ENCODE measurements at regions not wholly inside any gene's neighbourhood (a gene's known extent, or its start where the extent isn't known, plus 50 kb on each side); places are given as distances from the start of the nearest gene placed in this dataset.

- TF ChIP-seq MAX (IDR thresholded peaks at IDR 0.05; ENCODE audit: low read depth, low read length) (no peak), POLR2A (IDR thresholded peaks at IDR 0.05; ENCODE audit: extremely low read depth, insufficient read length) (no peak)
- no peak overlapping the region for H3K4me3 ChIP-seq (ENCODE audit: low read depth, low read length)
- DNase-seq (ENCODE audit: low read depth) = no peak
Observed at GRCh38 chr6:155520078-155520477, 64.4 kb upstream of the NOX3 start.

- TF ChIP-seq MYC (IDR thresholded peaks at IDR 0.05; ENCODE audit: low read depth, low read length) (no peak), MAX (IDR thresholded peaks at IDR 0.05; ENCODE audit: low read depth, low read length) (no peak)
- H3K4me3 ChIP-seq (ENCODE audit: low read depth, low read length) = no peak overlapping the region
- DNase-seq (ENCODE audit: low read depth) = no peak
Observed at GRCh38 chr6:155519176-155519738, 63.6 kb upstream of the NOX3 start.

- no peak overlapping the region for H3K4me3 ChIP-seq (ENCODE audit: low read depth, low read length)
- TF ChIP-seq MAX (IDR thresholded peaks at IDR 0.05; ENCODE audit: low read depth, low read length) (no peak), POLR2A (IDR thresholded peaks at IDR 0.05; ENCODE audit: extremely low read depth, insufficient read length) (no peak), CTCF (IDR thresholded peaks at IDR 0.05; ENCODE audit: low read depth, low read length) (no peak)
- DNase-seq (ENCODE audit: low read depth) = no peak
Observed at GRCh38 chr6:155517294-155517693, 61.7 kb upstream of the NOX3 start.

- no peak overlapping the region for H3K4me3 ChIP-seq (ENCODE audit: low read depth, low read length)
- DNase-seq (ENCODE audit: low read depth) = no peak
- TF ChIP-seq MAX (IDR thresholded peaks at IDR 0.05; ENCODE audit: low read depth, low read length) = no peak
- TF ChIP-seq MYC (IDR thresholded peaks at IDR 0.05; ENCODE audit: low read depth, low read length) = no peak
- no peak for TF ChIP-seq CTCF (IDR thresholded peaks at IDR 0.05; ENCODE audit: low read depth, low read length)
- no peak for TF ChIP-seq POLR2A (IDR thresholded peaks at IDR 0.05; ENCODE audit: extremely low read depth, insufficient read length)
Observed at GRCh38 chr6:155510879-155511278, 55.2 kb upstream of the NOX3 start.

GRCh38 chr6:155509743-155510475 is 54.3 kb upstream of the NOX3 start:
- no peak overlapping the region for H3K4me3 ChIP-seq (ENCODE audit: low read depth, low read length)
- TF ChIP-seq MAX (IDR thresholded peaks at IDR 0.05; ENCODE audit: low read depth, low read length) (no peak), CTCF (IDR thresholded peaks at IDR 0.05; ENCODE audit: low read depth, low read length) (no peak), POLR2A (IDR thresholded peaks at IDR 0.05; ENCODE audit: extremely low read depth, insufficient read length) (no peak), MYC (IDR thresholded peaks at IDR 0.05; ENCODE audit: low read depth, low read length) (no peak)
- DNase-seq (ENCODE audit: low read depth) = no peak

GRCh38 chr6:155505608-155505989 is 50.0 kb upstream of the NOX3 start:
- H3K4me3 ChIP-seq (ENCODE audit: low read depth, low read length) = no peak overlapping the region
- DNase-seq (ENCODE audit: low read depth) = no peak
- TF ChIP-seq MAX (IDR thresholded peaks at IDR 0.05; ENCODE audit: low read depth, low read length) (no peak), CTCF (IDR thresholded peaks at IDR 0.05; ENCODE audit: low read depth, low read length) (no peak), POLR2A (IDR thresholded peaks at IDR 0.05; ENCODE audit: extremely low read depth, insufficient read length) (no peak), MYC (IDR thresholded peaks at IDR 0.05; ENCODE audit: low read depth, low read length) (no peak)
